Stimulated activated CD4-positive, alpha-beta T cell treated with anti-CD3 and anti-CD28 coated beads, Interleukin-2, amount 100 ng/mL, for 48 hours (primary cell): ENCODE measurements at regions not wholly inside any gene's neighbourhood (a gene's known extent, or its start where the extent isn't known, plus 50 kb on each side); places are given as distances from the start of the nearest gene placed in this dataset.

ENCODE experiments used
- DNase-seq, 2 donors: peaks; one replicate each; pipeline ENCODE4 v3.0.0-alpha.2; 2020

DNA sequence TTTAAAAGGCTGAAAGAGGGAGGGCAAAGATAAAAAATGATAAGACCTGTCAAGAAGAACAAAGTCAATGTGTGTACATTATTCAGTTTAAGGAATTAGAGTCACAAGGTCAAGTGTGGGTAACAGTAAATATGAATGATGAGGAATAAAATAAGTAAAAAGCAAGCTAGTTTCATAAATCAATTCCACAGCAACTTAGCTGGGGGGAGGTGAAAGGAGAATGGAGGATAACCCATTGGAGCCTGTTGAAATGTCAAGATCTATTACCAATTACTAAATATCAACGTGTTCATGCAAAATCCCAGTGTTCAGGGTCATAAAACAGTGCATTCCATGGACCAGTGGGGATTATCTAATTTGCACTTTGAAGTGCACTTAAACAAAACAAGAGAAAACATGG, 242.9 kb downstream of the TBX18 start:
- DNase-seq, result no peak

DNA sequence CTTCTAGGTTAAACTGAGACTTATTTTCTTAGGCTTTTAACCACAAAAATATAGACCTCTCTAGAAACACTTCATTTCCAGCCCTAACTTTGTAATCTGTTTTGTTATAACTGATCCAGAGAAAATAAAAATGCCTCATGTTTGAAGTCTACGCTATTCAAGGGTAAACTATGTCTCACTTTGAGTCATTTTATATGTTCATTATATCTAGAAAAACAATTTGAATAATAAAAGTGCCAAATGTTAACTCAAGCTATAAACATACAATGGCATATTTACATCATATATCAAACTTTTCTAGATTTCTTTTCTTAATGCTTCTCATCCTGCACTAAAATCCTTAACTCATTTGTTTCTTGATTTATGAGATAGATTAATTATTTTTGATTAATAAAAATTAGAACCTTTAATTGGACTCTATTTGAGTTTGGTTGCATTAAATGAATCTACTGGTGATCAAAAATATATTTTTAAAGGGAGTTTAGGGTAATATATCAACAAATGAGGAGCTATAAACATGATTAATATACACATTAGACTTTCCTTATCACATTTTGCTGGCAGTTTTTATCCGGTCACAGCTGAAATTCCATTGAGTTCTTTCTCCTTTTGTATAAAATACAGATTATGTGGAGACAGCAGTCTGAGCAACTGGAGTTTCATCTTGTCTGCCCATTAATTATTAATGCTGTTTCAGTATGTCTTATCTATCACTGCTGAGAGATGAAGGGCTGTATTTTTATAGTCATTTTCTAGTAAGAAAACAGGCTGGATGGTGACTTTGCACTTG, 246.5 kb downstream of the TBX18 start:
- DNase-seq, result no peak

DNA sequence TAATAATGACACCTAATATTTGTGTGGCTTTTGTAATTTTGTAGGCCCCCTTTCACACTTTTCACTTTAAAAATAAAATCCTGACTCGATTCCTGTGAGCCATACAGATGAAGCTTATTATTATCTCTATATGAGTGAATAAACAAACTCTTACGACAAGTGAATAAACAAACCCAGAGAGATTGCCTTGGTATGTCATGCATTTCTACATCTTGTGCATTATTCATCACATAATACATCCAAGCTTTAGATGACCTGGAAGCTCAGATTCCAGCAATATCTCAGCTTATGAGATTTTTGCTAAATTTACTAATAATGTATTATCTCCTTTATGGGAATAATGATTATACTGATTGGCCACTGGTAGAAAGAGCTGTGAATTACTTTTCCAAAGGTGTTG, 248.2 kb downstream of the TBX18 start:
- no peak for DNase-seq

DNA sequence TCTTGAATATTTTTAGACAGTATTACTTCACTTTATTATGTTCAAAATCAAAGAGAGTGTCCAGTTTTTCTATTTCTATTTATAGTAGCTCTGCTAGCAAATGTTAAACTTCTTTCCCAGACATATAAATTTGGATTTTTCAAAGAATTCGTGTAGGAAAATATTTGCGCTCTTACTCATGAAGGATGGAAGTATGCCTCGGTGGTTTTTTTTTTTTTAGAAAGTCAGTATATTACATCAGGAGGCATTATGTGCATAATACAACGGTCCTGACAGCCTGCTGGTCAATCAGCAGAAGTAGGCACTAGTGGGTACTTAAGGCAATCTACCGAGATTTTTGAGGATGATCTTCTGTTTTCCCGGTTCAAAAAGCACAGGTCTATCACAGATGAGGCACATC, 249.3 kb downstream of the TBX18 start:
- DNase-seq, result no peak

DNA sequence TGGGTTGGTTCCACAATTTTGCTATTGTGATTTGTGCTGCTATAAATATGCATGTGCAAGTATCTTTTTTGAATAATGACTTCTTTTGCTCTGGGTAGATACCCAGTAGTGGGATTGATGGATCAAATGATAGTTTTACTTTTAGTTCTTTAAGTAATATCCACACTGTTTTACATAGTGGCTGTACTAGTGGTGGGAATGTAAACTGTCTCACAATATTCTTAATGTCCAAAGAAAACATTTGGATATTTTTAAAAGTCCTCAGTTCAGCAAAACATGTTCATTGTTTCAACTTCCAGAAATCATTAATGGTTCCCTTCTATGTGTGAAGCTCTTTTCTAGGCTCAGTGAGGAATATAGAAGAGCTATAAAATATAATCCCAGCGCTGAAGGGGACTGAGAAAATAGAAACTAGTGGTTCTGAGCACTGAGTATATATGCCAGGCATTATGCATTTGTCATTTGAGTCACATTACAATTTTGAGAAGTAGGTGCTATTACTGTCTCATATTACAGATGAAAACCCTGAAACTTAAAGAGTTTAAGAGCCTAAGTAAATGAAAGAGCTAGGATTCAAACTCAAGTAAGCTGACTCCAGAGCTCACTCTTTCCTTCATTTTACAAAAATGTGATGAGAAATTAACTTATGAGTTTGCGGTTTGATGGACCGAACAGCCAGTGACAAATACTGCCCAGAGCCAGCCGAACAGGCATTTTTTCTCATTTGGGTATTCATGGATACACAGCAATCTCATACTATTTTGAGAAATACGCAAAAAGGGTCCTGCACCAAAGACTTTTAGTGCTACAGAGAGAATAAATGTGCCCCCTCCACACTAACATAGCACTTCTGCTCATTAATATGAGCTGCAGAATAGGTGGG, 250.1 kb downstream of the TBX18 start:
- DNase-seq, result no peak

DNA sequence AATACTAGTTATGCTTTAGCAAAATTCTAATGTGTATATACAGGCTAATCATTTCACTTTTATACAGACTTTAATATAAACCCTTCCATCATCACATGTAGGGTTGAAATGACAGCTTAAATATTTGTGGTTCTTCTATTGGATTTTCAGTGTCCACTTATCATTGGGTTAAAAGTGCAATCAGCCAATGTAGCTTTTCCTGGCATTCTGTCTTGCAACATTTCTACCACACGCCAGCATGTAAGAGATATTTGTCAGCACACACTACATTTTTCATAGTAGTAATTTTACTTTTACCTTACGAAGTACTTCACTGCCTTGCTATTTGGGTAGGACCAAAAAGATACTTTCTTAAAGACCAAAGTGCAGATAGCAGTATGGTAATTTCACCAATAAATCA, 252.0 kb downstream of the TBX18 start:
- DNase-seq, result no peak

DNA sequence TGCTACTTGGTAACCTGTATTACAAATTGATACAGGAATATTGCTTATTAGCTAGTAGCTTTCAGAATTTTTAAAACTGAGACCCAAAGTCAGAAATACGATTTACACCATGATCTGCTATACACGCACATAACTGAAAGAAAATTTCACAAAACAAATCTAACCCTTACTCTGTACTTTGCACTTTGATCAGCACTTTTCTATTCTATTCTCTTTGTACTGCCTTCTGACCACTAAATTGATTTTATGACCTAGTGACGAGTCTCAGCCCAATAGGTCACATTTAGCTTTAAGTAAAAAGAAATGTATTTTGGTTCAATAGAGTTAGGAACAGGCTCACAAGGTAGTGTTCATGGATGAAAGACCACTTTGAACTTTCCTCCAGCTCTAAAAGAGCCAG, 252.5 kb downstream of the TBX18 start:
- DNase-seq, result no peak

DNA sequence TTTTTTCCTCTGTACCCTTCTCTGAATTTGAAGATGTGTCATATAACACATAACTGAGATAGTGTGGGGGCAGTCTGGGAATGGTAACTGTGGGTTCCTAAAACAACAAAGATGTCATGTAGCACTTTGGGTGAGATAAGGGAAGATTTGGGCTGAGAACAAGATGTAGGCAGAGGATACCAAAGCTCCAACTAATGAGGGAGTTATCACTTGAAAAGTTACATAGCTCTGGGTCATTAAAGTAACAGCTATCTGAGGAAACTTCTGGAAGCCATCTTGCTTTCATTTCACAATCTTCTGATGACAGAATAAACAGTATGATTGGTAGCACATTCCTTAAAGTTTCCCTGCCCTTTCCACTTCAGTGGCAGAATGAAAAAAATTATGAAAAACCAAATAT, 255.4 kb downstream of the TBX18 start:
- DNase-seq, result no peak

DNA sequence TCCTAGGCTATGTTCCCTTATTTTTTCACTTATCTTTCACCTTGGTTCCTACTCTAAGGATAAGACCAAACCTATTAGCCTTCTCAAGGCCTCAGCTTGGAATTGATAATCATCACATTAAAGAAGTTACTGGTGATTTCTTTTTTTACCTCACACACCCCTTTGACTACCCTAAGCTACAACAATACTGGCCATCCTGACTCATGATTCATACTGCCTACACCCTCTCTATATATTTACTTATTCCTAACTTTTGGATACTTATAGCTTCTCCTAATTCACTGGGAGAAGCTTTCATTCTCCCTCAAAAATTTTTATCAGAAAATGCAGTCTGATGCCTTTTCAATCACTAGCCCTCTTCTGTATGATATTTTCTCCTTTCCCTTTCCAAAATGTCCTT, 256.1 kb downstream of the TBX18 start:
- no peak for DNase-seq

DNA sequence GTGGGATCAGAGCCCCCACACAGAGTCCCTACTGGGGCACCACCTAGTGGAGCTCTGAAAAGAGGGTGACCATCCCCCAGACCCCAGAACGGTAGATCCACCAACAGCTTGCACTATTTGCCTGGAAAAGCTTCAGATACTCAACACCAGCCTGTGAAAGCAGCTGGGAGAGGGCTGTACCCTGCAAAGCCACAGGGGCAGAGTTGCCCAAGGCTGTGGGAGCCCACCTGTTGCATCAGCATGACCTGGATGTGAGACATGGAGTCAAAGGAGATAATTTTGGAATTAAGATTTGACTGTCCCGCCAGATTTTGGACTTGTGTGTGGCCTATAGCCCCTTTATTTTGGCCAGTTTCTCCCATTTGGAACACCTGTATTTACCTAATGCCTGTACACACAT, 260.4 kb downstream of the TBX18 start:
- no peak for DNase-seq

DNA sequence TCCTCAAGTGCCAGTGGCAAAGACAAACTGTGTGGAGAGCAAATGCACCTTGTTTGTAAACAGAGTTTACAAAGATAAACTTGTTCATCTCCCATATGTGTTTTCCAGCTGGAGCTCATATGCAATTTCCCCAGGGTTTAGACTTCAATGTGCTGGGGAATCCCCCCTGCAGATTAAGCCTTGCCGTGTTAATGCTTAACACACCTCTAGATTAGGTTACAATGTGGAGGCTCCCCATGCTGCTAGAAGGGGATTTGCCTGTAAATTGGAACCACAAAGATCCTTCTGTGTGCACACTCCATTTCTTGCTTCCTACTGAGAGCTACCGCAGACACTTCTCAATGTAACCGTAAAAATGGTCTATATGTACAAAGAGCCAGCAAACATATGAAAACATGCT, 263.1 kb downstream of the TBX18 start:
- DNase-seq, result no peak

DNA sequence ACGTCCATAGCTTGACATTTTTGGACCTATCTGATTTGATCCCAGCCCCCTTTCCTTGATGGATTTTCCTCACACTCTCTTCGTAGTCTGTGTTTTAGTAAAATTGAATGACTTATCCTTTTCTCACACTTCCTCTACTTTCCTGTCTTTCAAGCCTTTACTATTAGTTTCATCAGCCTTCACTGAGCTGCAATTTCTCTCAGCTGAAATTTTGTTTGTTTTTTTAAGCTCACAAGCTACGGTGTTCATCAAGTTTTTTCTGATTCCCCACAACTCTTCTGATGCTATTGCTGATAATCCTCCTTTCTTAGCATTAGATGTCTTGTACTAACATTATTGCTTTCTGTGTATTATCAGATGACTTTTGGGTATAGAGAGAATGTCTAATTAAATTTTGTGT, 263.7 kb downstream of the TBX18 start:
- no peak for DNase-seq

DNA sequence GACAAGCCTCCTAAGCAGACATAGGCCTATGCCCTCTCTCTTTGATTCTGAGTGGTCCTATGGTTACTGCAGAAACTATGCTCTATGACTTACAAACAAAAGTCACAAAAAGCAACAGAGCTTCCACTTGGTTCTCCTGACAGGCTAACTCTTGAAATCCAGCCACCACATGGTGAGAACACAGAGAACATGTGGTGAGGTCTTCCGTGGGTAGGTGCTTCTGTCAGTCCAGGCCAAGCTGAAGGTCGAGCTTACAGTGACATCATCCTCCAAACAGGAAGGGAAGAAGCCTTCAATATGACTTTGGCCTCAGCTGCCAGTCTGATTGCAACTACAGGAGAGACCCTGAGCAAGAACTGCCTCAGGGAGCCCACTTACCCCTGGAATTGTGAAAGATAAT, 265.5 kb downstream of the TBX18 start:
- no peak for DNase-seq

DNA sequence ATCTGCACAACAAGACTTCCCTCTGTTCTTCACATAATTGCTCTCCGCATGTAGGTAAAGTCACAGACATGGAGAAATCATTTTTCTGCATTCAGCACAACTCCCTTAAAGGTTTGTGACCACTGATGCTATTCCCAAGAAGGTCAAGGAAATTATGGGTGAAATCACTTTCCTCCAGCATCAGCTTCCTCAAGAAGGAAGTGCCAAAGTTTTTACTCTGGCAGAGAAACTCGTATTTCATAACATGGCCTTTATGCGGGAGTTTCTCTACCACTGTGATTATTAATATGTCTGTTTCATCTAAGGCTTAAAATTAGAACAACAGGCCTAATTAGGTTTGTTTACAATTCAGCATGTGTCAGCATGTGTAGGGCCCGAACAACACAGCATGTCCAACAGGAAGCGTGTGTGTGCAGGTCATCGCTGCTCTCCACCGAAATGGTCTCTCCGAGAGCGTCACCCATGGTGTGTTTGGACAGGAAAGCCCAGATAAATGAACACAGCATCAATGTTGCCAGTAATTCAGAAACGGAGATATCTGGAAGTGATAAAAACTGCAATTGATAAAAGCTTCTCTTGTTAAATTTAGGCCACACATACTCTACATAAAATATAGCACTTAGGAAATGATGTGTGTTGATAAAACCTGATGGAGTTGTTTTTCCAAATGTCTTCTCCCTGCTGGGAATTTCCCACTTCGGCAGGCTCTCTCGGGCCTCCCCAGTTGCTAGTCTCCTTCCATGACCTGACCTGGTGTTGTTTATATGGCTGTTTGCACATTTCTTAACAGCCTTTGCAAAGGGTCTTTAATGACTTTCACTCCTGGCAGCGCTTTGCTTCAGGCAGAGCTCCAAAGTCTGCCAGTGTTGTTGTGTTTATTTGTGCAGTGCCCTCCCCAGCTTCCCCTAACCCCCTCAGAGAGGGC, 265.1 kb upstream of the CEP162 start:
- no peak for DNase-seq

DNA sequence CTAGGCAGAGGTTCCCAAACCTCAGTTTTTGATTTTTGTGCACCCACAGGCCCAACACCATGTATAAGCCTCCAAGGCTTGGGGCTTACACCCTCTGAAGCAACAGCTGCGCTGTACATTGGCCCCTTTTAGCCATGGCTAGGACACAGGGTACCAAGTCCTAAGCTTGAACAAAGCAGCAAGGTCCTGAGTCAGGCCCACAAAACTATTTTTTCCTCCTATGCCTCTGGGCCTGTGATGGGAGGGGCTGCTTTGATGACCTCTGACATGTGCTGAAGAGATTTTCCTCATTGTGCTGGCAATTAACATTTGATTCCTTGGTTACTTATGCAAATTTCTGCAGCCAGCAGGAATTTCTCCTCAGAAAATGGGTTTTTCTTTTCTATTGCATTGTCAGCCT, 262.2 kb upstream of the CEP162 start:
- DNase-seq, result no peak

DNA sequence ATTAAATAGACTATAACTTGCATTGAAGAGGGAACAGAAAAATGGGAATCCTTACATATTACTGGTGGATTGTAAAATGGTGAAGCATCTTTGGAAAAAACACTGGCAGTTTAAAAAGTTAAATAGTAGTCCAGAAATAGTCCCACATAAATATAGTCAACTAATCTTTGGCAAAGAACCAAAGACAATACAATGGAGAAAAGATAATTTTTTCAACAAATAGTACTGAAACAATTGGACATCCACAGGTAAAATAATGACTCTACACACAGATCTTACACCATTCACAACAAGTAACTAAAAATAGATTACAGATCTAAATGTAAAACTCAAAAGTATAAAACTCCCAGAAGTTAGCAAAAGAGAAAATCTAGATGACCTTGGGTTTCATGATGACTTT, 259.1 kb upstream of the CEP162 start:
- no peak for DNase-seq

DNA sequence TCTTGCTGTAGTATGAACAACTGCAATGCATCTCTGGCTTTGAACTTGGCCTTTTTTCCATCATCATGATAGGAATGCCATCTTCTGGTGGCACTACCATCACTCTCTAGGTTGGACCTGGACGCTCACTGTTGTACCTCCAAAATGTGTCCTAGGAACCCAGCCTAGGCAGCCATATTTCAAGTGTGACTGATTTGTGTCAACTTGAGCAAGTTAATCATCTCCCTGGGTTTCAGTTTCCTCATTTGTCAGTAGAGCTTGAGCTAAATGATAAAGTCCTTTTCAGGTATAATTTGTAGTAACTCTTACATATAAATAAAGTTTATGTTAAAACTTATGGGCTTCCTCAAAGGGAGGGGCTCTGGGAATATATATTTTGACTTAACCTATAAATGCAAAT, 241.7 kb upstream of the CEP162 start:
- DNase-seq, result no peak

DNA sequence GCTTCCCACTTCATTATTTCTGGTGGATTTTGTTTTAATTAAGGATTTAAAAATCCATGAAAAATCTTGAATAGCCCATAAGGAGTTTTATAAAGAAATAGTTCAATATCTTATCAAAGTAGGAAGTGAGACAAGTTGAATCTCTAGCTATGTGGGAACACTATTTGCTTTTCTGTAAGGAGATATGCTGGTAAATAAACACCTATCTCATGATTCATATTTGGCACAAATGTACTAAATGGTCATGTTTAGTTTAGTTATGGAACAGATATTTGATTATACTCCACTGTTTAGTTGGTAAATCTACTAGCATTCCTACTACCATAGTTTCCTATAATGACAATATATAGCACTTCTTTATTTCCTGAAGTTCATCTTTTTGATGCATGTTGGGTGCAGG, 239.9 kb upstream of the CEP162 start:
- DNase-seq, result no peak

DNA sequence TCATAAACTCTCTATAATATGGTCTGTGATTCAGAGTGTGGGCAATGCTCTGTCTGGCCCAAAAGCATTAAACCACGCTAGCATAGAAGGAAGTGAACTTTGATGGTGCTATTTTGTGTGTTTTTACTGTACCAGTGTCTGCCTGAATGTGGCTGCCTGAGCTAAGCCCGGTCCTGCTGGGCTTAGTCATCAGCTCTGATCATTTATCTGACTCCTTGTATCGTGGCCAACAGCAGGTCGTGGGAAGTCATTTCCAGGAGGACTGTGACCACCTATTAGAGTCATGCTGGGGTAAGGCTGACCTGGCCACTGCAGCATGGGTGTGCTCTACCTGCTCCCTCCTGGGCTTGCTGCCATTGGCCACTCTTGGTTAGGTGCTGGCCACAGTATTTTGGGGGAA, 239.1 kb upstream of the CEP162 start:
- no peak for DNase-seq

DNA sequence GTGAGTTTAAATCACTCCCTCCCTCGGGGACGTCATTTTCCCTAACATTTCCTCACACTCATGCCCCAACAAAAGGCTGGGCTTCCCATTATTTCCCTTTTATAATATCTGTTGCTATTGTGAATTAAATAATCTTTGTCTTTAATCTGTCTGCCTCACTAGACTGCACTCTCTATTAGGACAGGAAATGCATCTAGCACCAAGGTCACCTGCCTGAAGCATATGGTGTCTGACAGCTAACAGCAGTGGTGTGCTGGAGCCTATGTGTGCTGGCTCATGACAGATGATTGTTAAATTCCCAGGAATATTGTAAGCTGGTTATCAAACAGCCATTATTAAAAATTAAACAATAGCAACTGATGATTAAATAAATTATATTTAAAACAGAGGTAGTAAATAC, 237.0 kb upstream of the CEP162 start:
- no peak for DNase-seq

DNA sequence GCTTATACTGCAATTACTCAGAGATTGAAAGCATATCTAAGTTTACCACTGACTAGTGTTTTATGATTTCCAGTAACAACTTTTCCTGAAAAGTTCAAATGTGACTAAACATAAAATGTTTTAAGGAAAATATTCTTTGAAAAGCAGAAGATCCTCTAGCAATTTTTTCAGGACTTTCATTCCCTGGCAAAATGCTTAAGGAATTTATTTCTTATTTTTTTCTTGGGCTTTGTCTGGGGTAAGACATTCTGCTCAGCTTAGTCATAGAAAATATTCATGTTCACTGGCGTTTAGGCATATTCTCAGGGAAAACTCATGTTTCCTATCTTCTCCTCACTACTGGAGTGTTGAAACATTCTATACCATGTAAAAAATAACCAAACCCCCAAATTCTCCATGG, 235.3 kb upstream of the CEP162 start:
- DNase-seq, result no peak

DNA sequence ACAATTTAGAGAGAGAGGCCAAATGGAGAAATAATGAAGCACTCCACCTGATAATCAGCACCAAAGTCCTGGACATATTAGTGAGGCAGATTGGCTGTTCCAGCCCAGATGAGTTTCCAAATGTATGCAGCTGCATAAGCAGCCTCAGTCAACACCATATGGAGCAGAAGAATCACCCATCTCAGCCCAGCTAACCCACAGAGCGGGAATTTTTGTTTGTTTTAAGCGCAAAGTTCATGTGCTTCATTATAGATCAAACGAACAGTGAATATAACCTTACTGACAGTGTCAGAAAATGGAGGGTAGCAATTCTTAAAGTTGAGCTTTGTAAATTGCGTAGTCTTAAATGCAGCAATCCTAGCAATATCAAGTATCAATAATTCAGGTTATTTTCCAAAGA, 234.0 kb upstream of the CEP162 start:
- no peak for DNase-seq

DNA sequence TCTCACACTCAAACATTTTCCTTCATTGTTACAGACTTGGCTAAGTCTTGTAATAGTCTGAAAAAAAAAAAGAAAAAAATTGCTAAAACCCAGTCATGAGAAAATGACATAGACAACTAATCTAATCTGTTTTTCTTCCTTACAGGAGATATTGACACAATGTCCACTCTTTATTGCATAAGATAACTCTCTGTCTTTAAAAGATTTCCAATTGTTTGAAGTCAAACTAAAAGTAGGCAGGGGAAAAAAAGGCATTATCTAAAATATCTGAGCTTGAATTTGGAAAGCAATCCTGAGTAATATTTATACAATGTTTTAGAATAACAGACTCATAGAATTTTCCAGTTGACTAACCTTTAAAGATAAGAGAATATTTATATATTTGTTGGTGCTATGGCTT, 233.0 kb upstream of the CEP162 start:
- DNase-seq, result no peak
